Stimulated activated CD4-positive, alpha-beta T cell treated with anti-CD3 and anti-CD28 coated beads, Interleukin-12 subunit alpha, Interleukin-12 subunit beta, amount 100 ng/mL, for 48 hours (primary cell): ENCODE measurements at regions not wholly inside any gene's neighbourhood (a gene's known extent, or its start where the extent isn't known, plus 50 kb on each side); places are given as distances from the start of the nearest gene placed in this dataset.
"Not testable (repeated sequence)": the region's sequence is repeated elsewhere in the genome, so short reads cannot be mapped to it uniquely, and the experiment has no call there.

Source experiments
- DNase-seq, 3 donors: peaks; one replicate each; pipeline ENCODE4 v3.0.0-alpha.2; 2020; ENCODE audit warnings: low read depth in 2 of 3, low spot score in 1 of 3

- no peak for DNase-seq
Observed at GRCh38 chr4:123535037-123535748, 138.6 kb downstream of the SPRY1 start.

GRCh38 chr4:123536225-123536624 is 139.6 kb downstream of the SPRY1 start:
- DNase-seq = no peak

DNA sequence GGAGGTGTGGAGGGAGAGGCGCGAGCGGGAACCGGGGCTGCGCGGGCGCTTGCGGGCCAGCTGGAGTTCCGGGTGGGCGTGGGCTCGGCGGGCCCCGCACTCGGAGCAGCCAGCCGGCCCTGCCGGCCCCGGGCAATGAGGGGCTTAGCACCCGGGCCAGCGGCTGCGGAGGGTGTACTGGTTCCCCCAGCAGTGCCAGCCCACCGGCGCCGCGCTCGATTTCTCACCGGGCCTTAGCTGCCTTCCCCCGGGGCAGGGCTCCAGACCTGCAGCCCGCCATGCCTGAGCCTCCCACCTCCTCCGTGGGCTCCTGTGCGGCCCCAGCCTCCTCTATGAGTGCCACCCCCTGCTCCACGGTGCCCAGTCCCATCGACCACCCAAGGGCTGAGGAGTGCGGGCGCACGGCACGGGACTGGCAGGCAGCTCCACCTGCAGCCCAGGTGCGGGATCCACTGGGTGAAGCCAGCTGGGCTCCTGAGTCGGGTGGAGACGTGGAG is 141.4 kb downstream of the SPRY1 start:
- DNase-seq = not testable (repeated sequence)

DNA sequence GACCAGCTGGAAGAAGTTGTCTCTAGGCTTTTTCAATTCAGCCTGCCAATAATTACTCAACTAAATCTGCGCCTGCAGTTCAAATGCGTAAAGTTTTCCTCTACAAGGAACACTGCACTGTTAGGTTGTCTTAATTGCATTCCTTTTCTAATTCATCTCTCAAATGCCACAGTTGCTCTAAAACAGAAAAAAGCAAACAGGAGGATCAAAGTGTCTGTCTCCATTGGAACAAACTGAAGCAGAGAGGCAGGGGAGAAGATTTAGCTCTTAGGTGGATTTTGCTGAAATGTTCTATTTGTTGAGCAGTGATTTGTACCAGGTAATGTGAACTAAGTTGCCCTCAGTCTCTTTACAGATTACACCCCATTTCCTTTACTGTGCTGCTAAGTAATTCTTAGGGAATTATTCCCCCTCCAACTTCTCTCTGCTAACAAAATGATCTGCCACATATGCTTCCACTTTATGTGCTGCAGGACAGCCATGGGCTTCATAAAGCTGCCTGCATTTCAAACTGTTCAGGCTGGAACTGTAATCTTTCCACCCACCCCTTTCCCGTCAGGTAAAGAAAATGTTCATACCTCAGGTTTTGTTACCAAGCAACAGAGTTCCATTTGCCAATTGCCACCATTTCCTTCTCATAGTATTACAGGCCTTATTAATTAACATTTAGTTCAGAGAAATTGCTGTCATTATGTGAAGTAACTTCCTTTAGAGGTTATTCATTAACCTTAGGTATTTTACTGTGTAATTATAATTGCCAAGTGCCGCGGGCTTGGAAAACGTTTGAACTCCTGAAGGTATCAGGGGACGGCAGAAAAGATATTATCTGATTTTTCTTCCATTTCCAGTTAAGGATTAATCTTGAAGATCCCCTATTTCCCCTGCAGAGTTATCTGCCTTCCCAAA is 149.3 kb downstream of the SPRY1 start:
- DNase-seq = no peak

DNA sequence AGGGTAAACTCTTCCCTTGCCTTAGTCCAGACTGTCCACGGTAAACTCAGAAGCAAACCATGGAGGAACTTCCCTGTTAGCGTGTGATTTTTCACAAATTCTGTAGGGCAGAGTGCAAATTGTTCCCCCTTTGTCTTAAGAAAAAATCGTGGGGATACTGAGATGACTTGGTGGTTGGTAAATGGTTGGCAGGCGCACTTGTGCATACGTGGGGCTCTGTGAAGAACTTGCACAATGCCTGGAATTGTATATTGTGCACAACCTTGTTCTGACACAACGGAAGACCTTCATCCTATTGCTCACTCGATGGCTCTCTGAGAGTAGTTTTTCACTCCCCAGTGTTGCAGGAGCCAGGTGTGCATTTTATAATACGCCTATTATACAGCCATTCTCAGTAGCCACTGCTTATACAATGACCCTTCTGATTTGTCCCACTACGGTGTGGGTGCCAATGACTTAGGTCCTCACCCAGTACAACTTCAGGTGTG is 150.0 kb downstream of the SPRY1 start:
- DNase-seq = no peak

- DNase-seq = no peak
Observed at GRCh38 chr4:123547216-123548165, 150.9 kb downstream of the SPRY1 start.

DNA sequence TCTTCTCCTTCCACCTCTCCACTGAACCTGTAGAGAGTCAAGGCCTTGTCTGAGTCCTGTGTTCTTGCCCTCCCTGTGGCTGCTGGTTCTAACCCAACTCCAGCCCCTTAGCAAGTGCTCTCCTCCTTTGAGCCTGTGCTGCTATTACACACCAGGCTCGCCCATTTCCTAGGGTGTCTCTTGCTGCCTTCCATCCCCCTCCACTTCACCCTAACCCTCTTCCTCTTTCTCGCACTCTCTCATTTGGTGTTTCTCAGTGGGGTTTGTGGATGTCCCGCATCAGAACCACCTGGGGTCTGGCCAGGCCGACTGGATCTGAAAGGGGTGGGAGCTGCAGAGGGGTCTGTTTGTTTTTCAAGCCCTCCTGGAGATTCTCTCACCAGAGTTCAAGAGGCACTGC is 156.7 kb downstream of the SPRY1 start:
- DNase-seq = no peak

DNA sequence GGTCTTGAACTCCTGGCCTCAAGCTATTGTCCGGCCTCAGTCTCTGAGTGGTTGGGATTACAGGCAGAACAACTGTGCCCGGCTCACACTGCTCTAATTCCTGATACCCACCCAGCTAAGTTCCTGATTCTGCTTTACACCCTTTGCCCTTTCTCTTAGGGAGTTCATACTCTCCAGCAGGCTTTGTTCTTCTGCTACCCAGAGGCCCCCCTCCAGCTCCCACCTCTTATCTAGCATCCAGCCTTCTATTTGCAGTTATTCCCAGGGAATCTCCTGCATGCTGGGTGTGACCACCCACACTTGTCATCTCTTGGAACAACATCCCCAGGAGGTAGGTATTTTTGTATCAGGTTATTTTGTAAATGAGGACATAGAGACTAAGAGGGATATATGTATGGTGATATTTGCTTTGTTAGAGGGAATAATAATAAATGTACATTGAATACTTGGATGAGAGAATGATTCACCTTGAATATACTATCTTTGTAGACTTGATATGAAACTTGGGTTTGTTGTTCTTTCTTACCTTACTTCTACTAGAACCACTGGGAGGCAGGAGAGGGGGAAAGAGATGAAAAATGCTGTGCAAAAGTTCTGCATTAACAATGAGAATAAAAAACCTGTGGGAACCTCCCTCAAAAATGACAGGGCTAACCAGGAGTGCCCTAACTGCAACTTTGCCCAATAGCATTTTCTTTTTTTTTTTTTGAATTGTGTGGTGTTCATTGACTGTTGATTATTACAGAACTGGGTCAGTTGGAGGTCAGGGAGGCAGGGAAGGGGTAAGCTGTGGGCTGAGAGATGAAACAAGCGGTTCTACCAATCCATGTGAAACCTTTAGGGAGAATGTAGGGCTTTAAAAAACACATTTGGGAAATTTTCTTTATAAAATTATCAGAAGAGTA is 157.4 kb downstream of the SPRY1 start:
- DNase-seq = no peak

DNA sequence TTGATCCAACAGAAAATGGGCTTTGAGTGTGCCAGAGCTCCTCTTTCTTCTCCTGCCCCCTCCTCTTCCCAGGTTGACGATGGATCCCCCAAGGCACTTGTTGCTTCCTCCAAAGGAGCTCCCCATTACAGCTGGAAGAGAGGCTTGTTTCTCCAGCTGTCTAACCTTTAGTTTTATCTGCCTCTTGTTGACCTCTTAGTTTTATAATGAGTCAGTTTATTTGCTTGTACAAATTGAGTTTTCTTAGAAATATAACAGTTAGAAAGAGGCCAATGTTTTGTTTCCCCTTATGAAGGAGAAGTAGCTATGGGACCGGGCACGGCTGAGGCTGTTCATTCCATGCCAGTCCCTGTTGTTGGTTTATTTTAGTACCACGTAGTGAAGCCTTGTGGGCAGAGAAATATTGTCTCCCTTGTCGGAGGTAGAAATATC is 158.2 kb downstream of the SPRY1 start:
- no peak for DNase-seq

GRCh38 chr4:123555233-123555806 is 158.7 kb downstream of the SPRY1 start:
- DNase-seq = no peak

GRCh38 chr4:123555807-123556273 is 159.2 kb downstream of the SPRY1 start:
- no peak for DNase-seq

GRCh38 chr4:123556526-123556925 is 159.9 kb downstream of the SPRY1 start:
- DNase-seq = no peak

DNA sequence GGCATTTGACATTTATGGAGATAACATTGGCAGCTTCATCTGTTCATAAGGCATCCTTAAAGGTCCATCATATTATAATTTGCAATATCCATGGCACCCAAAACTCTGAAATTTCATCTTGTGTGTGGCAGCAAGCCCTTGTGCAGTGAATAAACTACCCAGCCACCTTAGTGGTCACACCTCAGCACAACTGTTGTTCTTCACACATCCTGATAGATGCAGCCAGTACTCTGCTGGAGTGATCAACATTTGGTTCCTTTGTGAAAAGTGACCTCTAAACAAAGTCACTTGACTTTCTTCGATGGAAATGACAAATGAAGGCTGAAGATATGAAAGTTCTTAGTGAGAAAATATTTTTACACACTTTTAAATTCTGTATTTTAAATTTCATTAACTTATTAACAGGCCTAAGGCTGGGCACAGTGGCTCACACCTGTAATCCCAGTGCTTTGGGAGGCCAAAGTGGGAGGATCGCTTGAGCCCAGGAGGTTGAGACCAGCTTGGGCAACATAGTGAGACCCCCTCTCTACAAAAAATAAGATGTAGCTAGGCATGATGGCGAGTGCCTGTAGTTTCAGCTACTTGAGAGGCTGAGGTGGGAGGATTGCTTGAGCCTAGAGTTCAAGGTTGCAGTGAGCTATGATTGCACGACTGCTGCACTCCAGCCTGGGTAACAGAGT is 161.4 kb downstream of the SPRY1 start:
- no peak for DNase-seq

GRCh38 chr4:123558865-123559264 is 162.3 kb downstream of the SPRY1 start:
- no peak for DNase-seq

DNA sequence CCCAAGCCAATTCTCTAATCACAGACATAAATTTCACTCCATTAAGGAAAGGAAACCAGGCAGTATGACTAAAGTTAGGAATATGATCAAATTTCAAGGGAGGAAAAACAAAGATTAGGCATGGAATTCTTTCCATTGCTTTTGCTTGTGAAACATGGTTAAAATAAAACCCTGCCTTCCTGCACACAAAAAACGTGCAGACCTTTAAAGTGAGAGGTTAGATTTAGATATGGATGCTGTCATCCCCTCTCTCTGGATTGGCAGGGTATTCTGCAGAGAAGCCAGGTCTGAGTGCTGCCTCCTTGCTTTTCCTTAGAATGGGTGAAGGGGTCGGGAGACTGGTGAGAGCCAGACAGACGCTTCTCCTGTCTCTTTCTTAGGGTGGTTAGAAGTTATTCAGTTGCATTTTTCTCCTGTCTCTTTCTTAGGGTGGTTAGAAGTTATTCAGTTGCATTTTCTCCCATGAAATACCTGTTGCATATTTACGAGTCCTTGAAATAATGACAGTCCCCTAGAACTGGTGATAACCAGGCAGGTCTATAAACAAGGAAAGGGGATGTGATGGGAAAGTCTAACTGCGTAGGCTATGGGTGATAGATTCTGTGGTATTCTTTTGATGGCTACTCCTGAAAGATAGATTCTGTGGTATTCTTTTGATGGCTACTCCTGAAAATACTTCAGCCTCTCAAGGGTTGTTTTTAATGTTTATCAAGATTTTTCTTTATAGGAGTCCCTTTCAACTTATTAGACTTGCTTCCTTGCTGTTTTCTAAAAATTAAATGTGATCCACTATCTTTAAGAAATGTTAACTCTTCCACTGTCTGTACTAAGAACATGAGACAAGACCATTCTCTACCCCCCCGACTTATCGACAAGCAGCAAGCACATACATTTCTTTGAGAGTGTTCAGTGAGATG is 163.6 kb downstream of the SPRY1 start:
- DNase-seq = no peak

DNA sequence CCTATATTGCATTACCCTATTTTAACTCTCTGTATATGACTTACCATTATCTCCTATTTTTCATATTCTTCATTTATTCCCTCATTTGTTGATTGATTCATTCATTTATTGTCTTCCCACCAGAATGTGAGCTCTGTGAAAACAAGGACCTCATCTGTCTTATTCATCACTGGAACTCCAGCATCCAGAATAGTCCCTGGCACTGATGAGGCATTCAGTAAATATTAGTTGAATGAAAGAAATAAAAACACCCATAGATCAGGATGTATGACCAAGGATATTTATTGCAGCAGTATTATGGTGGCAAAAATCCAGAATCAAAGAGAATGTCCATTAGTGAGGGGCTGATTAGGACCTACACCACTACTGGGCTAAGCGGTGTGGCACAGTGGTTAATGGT is 164.9 kb downstream of the SPRY1 start:
- no peak for DNase-seq

GRCh38 chr4:123562994-123563750 is 166.6 kb downstream of the SPRY1 start:
- DNase-seq = no peak
